Inflammatory macrophage (primary cell): ENCODE measurements at regions not wholly inside any gene's neighbourhood (a gene's known extent, or its start where the extent isn't known, plus 50 kb on each side); places are given as distances from the start of the nearest gene placed in this dataset.

ENCODE experiments used
- DNase-seq, 2 donors: peaks; one replicate each; pipeline ENCODE4 v3.0.0-alpha.2; 2020 to 2022

DNA sequence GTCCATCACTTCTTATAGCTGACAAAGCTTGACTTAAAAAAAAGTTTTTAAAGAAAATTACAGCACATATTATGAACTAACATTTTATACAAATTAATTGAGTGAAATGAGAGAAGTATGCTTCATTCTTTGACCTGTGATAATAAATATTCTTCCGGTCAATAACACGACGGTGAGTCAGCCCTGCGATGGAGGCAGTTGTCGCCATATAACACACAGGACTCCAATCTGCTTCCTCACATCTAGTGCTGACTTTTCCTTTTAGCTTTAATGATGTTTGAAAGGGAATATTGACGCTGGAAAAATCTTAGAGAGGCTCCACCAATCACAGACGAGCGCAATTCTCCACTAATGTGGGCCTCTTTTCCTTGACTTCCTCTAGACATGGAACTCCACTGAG, 166.9 kb upstream of the C1orf21 start:
- no peak for DNase-seq

DNA sequence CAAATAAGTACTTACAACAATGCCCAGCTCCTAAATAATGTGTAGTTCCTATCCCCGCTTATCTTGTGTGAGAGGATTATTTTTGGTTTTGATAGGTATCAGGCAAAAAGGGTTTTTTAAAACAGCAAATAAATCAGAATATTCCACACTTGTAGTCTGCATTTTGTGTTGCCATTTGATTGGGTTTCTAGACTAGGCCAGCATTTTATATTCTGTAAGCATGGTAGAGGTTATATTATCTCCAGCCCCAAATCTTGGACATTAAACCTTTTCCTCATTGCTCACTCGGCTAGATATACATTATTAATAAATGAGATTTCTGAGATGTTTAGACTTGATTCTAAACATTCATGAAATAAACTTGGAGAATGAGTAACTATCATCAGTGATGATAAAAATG, 165.7 kb upstream of the C1orf21 start:
- no peak for DNase-seq

DNA sequence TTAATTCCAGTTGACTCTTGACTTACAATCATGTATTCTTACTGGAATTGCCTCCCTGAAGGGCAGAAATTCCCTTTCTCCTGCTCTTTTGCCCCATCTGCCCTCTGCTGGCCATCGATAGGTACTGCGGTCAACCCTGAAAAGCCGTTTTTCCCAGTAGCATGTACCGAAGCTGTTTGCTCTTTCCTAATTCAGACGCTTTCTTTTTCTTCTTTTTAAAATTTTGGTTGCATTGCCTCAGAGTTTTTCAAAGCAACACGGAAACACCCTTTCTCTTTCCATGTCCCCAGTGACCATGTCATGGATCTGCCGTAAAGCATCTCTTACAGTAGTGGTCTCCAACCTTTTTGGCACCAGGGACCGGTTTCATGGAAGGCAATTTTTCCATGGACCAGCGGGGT, 164.2 kb upstream of the C1orf21 start:
- DNase-seq = peak; percentile 53 to 69

DNA sequence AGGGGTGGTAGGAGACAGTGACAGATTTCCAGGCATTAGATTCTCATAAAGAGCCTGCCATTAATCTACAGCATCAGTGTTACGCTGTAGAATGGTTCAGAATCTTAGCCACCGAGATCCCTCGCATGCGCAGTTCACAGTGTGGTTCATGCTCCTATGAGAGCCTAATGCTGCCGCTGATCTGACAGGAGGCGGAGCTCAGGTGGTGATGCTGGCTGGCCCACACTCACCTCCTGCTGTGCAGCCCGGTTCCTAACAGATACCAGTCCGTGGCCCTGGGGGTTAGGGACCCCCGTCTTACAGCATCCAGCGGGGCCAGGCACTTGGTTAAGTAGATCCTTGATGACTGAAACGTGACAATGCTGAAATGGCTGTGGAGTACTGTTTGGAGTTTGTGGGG, 163.6 kb upstream of the C1orf21 start:
- no peak for DNase-seq

DNA sequence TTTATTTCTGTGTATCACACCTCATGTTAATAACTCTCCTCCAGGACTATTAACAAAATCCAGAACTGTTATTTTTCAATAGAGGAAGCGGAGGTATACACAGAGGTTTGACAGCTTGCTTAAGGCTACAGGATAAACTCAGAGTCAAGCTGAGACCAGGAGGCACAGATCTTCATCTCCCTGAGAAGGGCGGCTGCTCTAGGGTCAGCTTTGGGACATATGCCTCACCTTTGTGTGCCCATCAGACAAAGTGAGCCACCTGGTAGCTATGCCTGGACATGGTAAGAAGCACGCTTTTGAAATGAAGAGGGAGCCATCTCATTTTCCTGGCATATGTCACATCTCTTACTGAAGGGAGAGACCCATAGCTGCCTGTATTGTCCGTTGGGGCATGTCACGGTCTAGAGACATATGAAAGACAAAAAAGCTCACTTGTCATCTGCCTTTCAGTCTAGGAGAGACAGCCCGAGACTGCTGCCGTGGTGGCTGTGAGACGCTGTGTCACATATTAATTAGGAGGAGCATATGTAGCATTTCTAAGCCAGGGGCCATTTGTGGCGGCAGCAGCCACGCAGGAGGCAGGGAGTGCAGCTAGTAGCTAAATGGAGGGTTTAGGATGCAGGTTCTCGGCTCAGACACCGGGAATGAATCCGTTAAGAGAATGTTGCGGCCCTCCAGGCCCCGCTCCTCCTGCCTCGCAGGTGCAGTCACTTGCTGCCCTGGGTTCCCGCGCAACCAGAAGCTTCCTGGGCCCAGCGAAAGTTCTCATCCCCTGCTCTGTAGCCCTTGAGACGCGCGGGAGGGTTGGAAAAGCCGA, 161.3 kb upstream of the C1orf21 start:
- DNase-seq = no peak

DNA sequence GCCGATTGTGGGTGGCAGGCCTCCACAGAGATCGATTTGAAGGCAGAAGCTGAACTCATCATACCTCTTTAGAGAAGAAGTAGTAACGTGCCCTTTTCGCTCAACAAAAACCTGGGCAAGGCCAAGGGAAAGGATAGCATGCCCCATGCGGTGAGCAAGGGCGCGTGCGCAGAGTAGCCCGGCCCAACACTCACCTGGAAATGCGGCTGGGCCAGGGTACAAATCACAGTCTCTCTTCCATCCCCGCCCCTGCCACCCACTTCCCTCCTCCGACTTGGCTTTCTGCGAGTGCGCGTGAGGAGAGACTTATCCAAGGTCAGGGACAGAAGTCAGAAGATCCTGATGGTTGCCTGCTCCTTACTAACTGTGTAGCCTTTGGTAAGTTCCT, 160.7 kb upstream of the C1orf21 start:
- DNase-seq = no peak

DNA sequence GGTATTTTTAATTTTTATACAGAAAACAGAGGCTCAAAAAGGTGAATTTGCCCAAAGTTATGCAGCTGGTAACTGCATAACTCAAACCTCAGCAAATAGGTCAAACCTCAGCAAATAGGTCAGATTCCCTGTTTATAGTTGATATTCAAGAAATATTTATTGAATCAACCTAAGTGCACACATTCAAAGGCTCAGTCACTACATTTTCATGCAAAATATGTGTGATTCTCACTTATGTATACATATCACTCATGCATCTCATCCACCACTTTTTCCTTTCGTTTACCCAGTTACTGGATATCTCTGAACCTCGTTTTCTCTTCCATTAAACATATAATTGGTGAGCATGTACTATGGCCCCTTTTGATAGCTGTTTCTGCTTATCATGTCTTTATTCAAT, 158.3 kb upstream of the C1orf21 start:
- DNase-seq = no peak

DNA sequence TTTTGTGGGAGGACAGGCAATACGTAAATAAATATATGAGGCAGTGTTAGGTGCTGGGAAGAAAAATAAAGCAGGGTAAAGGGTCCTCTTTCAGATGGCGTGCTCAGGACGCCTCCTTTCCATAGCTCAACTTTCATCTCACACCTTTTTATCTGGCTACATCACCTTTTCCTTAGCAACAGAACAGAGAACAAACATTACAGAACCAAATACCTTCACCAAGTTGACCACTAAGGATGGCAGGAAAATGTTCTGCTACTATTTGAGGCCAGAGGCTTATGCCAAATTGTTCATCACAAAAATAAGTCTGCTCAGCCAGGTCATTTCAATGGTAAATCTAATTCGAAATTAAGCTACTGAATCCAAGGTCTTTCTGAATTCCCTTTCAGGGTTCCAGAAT, 149.2 kb upstream of the C1orf21 start:
- no peak for DNase-seq

DNA sequence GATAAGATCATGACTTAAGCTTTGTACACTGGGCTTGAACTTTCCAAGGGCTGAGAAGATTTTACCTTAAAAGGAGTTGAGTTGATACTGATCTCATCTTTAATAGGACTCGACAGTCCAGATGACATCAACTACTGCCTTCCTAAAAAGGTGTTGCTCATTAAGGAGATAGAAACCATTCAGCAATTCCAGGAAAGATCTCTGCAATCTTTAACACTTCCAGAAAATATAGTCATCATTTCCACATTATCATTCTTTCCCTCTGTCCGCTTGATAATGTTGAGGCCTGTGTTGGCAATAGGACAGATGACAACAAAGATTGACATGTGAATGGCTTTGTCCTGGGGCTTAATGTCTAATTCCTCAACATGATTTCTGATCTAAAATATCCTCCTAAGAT, 145.4 kb upstream of the C1orf21 start:
- DNase-seq = no peak

DNA sequence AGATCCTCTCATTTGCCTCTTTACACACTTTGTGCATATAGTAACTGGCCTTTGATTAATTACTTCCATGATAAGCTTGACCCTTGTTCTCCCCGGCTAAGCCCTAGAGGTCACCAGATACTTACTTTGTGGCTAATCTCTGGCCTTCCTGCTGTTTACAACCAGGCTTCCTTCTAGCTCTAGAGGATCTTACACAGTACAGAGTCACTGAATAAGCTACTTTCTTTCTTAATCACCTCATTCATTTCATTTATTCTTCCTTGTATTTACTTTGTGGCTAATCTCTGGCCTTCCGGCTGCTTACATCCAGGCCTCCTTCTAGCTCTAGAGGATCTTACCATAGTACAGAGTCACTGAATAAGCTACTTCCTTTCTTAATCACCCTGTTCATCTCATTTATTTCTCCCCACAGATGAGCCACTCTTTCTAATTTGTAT, 144.3 kb upstream of the C1orf21 start:
- peak in 1 of 2 donors; percentile 24 for DNase-seq

DNA sequence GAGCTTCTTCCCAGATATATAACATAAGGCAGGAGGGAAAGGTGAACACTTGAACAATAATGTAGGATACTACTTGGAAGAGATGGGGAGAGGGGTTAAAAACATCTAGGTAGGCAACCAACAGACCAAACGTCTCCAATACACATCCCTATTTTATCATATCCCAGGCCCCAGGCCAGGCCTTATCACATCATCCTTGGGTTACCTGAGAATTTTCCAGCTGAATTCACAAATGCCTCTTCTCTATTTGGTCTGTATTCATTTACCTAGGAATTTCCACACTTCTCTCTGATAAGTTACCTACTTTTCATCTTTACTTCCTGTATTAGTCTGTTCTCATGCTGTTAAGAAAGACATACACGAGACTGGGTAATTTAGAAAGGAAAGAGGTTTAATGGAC, 141.9 kb upstream of the C1orf21 start:
- no peak for DNase-seq

DNA sequence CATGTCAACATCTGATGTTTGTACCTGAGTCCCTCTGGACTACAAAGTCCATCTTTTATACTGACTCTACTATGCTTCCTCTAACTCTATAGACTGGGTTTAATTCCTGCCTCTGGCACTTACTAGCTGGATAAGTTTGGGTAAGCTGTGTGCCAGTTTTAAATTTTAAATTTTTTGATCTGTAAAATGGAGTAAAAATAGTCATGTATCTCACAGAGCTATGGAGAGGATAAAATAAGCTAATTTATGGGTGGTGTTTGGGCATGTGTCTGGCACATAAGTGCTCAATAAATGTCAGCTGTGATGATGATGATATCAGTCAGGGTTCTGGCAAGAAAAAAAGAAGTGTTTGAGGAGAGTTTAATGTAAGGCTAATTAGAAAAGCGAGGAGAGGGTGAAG, 139.2 kb upstream of the C1orf21 start:
- DNase-seq = no peak

DNA sequence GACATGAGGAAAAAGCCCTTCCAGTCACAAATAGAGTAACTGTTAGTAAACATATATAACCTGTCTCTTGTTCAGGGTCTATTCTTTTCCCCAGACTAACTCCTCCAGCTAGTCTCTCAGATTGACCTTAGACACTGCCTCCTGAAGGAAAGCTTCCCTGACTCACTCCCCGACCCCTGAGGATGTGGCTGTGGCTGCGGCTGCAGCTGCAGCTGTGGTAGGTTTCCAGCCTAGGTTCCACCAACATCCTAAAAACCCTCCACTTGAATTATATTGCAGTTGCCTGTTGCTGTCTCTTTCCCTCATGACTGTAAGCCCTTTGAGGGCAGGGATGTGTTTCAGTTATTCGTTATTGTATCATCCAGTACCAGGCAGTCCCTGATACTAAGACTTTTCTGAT, 132.9 kb upstream of the C1orf21 start:
- DNase-seq = no peak

DNA sequence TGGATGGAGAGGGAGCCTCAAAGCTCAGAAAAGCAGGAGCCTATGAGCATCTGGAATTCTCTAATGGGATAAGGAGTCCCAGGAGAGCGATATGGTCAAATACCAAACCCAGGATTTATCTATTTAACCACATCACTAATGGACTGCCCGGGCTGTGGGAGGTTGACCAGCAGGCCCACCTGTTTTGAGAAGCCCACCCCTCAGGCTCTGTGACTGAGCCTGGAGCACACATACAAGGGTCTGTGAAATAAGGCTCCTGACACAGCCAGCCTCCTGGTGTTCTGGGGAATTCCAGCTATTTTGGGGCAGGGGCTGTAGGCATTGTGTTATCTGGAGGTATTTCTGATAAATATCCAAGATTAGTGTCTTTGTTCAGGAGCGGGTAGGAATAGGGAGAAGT, 132.0 kb upstream of the C1orf21 start:
- no peak for DNase-seq

DNA sequence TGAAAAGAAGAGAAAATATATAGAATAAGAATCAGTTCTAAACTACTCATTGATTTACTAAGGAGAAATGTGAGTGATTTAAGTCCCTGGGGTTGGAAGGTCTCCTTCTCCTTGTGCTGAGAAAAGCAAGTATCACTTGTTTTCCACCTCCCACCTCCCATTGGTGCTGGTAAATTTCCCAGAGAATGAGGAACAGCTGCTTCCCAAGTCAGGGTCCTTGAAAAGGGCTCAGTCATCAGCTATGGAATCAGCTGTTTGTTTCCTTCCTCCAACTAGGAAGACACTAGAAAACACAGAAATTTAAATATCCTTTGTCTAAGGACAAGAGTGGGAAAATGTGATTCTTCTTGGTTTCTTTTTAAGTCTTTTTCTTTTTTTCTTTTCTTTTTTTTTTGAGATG, 131.3 kb upstream of the C1orf21 start:
- no peak for DNase-seq

DNA sequence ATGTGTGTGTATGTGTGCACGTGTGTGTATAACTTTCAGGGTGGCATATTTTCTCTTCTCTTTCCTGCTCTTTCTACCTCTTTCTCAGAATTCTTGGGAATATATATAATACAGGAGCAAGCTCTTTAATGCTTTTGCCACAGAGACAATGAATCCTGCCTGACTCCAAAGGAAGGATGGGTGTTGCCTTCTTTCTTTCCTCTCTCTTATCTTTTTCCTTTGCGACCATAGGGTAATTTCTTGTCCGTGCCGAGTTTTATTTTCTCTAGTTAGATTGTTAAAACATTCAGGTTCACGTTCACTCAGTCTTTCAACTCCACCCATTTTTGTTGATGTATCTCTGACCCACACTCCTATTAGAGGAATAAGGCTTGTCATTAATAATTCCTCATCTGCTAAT, 129.0 kb upstream of the C1orf21 start:
- no peak for DNase-seq

DNA sequence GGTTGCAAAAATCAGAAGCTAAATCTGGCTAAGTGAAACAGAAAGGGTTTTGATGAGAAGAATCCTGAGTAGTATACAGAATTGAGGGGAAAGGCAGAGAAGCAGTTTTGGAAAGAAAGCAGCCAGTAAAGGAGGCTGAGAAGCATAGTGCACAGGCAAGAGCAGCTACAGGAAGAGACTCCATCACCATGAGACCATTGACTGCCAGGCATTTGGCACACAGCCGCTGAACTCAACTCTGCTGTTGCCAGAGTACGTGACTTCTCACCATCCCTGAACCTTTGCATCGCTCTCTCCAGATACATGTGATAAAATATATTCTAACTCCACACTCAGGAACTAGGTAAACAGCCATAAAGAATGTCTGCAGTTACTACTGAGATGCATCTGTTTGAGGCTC, 128.3 kb upstream of the C1orf21 start:
- DNase-seq = no peak

DNA sequence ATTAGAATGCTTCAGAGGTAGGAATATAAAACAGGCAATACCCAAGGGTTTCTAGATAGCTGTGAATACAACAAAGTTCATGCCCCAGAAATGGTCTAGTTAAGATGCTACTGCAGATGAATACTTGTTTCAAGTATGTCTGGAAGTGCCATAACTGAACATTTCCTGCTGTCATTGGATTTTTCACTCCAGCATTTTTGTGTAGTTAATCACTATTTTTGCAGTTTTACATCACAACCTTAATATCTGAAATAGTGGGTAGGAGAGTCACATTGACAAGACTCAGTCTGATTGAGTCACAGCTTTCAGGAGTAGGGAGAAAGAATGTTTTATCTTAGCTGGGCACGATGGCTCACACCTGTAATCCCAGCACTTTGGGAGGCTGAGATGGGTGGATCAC, 126.4 kb upstream of the C1orf21 start:
- DNase-seq = no peak

DNA sequence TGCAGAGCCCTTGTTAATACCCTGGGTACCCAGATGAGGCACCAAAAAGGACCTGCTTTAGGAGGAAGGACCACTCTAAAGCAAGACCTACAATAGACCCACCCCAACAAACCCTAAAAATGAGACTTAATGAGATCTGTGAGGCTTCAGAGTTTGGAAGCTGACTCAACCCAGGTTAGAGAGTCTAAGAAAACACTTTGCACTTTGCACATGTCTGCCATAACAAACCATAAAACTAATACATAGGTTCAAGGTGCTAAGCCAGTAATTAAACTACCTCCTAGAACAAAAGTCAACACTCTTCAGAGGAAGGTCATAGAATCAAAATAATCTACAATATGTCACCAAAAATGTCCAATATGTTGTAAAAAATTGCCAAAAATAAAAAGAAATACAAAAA, 124.7 kb upstream of the C1orf21 start:
- DNase-seq = no peak

DNA sequence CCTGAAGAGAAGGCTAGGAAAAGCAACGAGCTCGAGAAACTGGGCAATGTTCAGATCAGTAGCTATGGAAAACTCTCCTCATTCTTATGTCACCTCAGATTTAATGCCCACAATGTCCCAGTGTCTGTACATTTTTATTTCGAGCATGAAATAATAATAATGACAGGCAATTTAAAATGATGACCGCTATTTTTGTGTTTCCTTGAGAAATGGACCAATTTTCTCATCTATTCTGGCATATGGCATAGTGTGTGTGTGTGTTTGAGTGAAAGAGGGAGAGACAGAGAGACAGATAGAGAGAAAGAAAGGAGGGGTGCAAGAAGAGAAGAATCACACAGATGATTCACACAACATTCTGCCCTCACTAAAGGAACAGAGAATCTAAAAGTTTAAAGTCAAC, 119.1 kb upstream of the C1orf21 start:
- DNase-seq = no peak

DNA sequence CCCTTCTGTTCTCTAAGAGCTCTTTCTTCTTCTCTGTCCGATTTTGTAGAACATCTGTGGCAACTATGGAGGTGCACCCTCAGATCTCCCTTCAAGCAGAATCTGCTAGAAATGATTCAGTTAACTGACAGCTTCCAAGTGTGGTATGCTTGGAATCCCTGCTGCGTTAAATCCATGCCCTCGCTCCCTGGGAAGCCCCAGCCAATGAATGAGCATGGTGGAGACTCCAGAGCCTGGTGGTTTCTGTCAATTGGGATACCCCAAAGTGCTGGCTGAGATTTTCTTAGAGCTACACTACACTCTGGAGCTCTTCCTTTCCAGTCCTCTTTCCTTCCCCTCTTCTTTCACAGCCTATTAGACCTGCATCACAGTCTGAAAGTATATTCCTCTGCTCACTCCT, 116.3 kb upstream of the C1orf21 start:
- no peak for DNase-seq

DNA sequence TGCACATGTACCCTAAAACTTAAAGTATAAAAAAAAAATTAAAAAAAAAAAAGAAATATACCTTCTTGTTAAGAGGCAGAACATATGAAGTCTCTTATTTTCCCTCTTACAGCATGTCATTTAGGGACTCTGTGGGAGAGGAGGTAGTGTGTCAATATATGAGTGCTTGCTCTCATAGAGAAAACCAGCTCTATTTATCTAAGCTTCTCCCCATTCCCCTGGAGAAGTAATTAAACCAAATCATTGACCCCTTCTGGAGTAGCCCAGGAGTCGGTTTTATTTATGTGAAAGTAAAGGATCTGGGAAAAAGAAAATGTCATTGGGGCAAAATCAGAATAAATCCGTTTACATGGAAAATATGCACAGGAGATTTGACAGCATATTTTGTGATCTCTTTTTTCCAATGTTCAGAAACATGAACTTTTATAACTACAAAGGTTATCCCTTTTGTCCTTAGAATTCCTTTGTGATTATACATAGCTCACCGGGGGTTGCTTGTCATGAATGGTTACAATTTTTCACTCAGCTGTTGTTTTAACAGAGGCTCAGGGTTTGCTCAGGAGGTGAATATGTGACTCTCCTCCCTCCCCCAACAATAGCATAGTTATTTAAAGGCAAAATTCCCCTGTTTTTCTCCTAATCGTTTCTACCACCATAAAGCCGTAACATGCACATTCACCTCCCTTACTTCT, 114.5 kb upstream of the C1orf21 start:
- no peak for DNase-seq

DNA sequence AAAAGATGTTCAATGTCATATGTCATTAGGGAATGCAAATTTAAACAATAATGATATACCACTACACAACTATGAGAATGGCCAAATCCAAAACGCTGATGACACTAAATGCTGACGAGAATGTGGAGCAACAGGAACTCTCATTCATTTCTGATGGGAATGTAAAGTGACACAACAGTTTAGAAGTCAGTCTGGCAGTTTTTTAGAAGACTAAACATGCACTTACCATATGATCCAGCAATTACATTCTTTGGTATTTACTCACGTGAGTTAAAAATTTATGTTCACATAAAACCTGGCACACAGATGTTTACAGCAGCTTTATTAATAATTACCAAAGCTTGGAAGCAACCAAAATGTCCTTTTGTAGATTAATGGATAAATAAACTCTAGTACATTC, 110.4 kb upstream of the C1orf21 start:
- no peak for DNase-seq

DNA sequence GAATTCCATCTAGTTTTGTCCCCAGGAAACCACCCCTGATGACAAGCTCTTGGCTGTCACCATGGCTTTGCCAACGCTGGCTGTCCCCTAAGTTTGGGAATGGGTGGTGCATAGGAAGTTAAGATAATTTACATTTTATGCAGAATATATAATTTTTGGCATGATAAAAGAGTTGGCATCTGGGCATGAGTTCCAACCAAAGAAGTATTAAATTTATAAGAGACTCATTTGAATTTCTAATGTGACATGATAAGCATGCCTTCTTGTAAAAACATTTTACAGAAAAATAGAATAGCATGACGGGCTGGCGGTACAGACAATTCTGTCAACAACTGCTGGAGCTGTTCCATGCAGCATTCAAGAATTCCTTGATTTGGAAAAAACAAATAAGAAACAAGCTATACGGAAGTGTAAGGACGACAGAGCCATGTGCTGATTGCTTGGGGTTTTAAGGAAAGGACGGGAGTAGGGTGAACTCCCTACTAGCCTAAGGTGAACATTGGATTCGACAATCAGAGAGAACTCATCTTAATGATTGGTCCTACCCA, 106.8 kb upstream of the C1orf21 start:
- no peak for DNase-seq
